Stomach (tissue), 4 donors: ENCODE measurements at regions not wholly inside any gene's neighbourhood (a gene's known extent, or its start where the extent isn't known, plus 50 kb on each side); places are given as distances from the start of the nearest gene placed in this dataset.

Experiments used
- CTCF ChIP-seq, 7 experiments: fragments of 450-650 bp in 4 of 7; fragments of 200-600 bp in 3 of 7; sonication (generic) in 3 of 7; IDR thresholded peaks; one replicate each; pipeline ENCODE4 v1.5.1; 2016 to 2019; ENCODE audit warnings: antibody characterized with exemption in 7 of 7, control low read depth in 2 of 7, mild to moderate bottlenecking in 1 of 7
- POLR2A ChIP-seq, 4 donors: fragments of 450-650 bp; IDR thresholded peaks; one replicate each; pipeline ENCODE4 v1.6.1; 2016; ENCODE audit warnings: antibody characterized with exemption in 4 of 4, control low read depth in 2 of 4, mild to moderate bottlenecking in 1 of 4, moderate library complexity in 1 of 4

GRCh38 chr5:57063773-57064172 lies 110.1 kb upstream of the GPBP1 start:
- TF ChIP-seq CTCF (IDR thresholded peaks at IDR 0.05) (no peak), POLR2A (IDR thresholded peaks at IDR 0.05) (no peak)
